SU-DHL-6 (cell line): ENCODE measurements at regions not wholly inside any gene's neighbourhood (a gene's known extent, or its start where the extent isn't known, plus 50 kb on each side); places are given as distances from the start of the nearest gene placed in this dataset.

Experiments
- EZH2phosphoT487 ChIP-seq: fragments of 200-600 bp; sonication (generic), shearing (Covaris generic); conservative IDR thresholded peaks from 2 replicates; pipeline ENCODE4 v1.6.1; 2018; ENCODE audit warnings: mild to moderate bottlenecking, antibody characterized with exemption, low read length, moderate library complexity, mixed read lengths
- TF ChIP-seq, protein P1 (sequence below): fragments of 200-600 bp; sonication (generic); IDR thresholded peaks from one replicate; pipeline ENCODE4 v1.5.1; 2017; ENCODE audit warnings: antibody characterized with exemption, mild to moderate bottlenecking, low read length, moderate library complexity; ENCODE audit not compliant: insufficient read depth, poor library complexity, severe bottlenecking

- TF ChIP-seq, protein P1, sequence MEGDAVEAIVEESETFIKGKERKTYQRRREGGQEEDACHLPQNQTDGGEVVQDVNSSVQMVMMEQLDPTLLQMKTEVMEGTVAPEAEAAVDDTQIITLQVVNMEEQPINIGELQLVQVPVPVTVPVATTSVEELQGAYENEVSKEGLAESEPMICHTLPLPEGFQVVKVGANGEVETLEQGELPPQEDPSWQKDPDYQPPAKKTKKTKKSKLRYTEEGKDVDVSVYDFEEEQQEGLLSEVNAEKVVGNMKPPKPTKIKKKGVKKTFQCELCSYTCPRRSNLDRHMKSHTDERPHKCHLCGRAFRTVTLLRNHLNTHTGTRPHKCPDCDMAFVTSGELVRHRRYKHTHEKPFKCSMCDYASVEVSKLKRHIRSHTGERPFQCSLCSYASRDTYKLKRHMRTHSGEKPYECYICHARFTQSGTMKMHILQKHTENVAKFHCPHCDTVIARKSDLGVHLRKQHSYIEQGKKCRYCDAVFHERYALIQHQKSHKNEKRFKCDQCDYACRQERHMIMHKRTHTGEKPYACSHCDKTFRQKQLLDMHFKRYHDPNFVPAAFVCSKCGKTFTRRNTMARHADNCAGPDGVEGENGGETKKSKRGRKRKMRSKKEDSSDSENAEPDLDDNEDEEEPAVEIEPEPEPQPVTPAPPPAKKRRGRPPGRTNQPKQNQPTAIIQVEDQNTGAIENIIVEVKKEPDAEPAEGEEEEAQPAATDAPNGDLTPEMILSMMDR: no peak
- TF ChIP-seq EZH2phosphoT487: no peak
Observed at GRCh38 chr12:76156726-76157125, 72.2 kb upstream of the NAP1L1 start.
